ENCODE measurements at regions not wholly inside any gene's neighbourhood (a gene's known extent, or its start where the extent isn't known, plus 50 kb on each side); places are given as distances from the start of the nearest gene placed in this dataset.

- no peak overlapping the region for H3K4me3 ChIP-seq (ENCODE audit: low read depth, low read length)
- no peak for DNase-seq (ENCODE audit: low read depth)
- no peak for TF ChIP-seq CTCF (IDR thresholded peaks at IDR 0.05; ENCODE audit: low read depth, low read length, missing control alignments)
- in situ Hi-C loops (cut with HindIII; ENCODE audit: low sequenced_read_pairs) = no loop called here
Measured at GRCh38 chr5:86879086-86879485, 261.3 kb downstream of the COX7C start.

GRCh38 chr5:86880344-86880743, 262.6 kb downstream of the COX7C start:
- no peak for TF ChIP-seq CTCF (IDR thresholded peaks at IDR 0.05; ENCODE audit: low read depth, low read length, missing control alignments)
- in situ Hi-C loops (cut with HindIII; ENCODE audit: low sequenced_read_pairs) = no loop called here
- H3K4me3 ChIP-seq (ENCODE audit: low read depth, low read length) = no peak overlapping the region
- DNase-seq (ENCODE audit: low read depth) = no peak

GRCh38 chr5:86880785-86881492, 263.2 kb downstream of the COX7C start:
- no peak overlapping the region for H3K4me3 ChIP-seq (ENCODE audit: low read depth, low read length)
- in situ Hi-C loops (cut with HindIII; ENCODE audit: low sequenced_read_pairs) = no loop called here
- peak; percentile 86 for DNase-seq (ENCODE audit: low read depth)
- peak; percentile 91 for TF ChIP-seq CTCF (IDR thresholded peaks at IDR 0.05; ENCODE audit: low read depth, low read length, missing control alignments)

- in situ Hi-C loops (cut with HindIII; ENCODE audit: low sequenced_read_pairs) = no loop called here
- no peak for DNase-seq (ENCODE audit: low read depth)
- no peak for TF ChIP-seq CTCF (IDR thresholded peaks at IDR 0.05; ENCODE audit: low read depth, low read length, missing control alignments)
- H3K4me3 ChIP-seq (ENCODE audit: low read depth, low read length) = no peak overlapping the region
Measured at GRCh38 chr5:86881493-86882090, 263.9 kb downstream of the COX7C start.

GRCh38 chr5:86884608-86885007, 266.9 kb downstream of the COX7C start:
- in situ Hi-C loops (cut with HindIII; ENCODE audit: low sequenced_read_pairs) = no loop called here
- no peak overlapping the region for H3K4me3 ChIP-seq (ENCODE audit: low read depth, low read length)
- TF ChIP-seq CTCF (IDR thresholded peaks at IDR 0.05; ENCODE audit: low read depth, low read length, missing control alignments) = no peak
- DNase-seq (ENCODE audit: low read depth) = no peak

GRCh38 chr5:86885011-86885410, 267.3 kb downstream of the COX7C start:
- H3K4me3 ChIP-seq (ENCODE audit: low read depth, low read length) = no peak overlapping the region
- DNase-seq (ENCODE audit: low read depth) = no peak
- in situ Hi-C loops (cut with HindIII; ENCODE audit: low sequenced_read_pairs) = no loop called here
- no peak for TF ChIP-seq CTCF (IDR thresholded peaks at IDR 0.05; ENCODE audit: low read depth, low read length, missing control alignments)

Measured in astrocyte of the cerebellum (primary cell).